GM21515 (cell line): ENCODE measurements at regions not wholly inside any gene's neighbourhood (a gene's known extent, or its start where the extent isn't known, plus 50 kb on each side); places are given as distances from the start of the nearest gene placed in this dataset.

Experiments
- ATAC-seq: cut with Tn5 transposase; IDR thresholded peaks from one replicate; pipeline ENCODE4 v1.9.1; 2021; ENCODE audit not compliant: unreplicated experiment

GRCh38 chr6:167049275-167049674 is 50.1 kb downstream of the CEP43 start:
- no peak for ATAC-seq

GRCh38 chr6:167050903-167051302 is 51.7 kb downstream of the CEP43 start:
- no peak for ATAC-seq

- no peak for ATAC-seq
Measured at GRCh38 chr6:167053895-167054530, 54.8 kb downstream of the CEP43 start.

- ATAC-seq = no peak
Measured at GRCh38 chr6:167054987-167055386, 55.8 kb downstream of the CEP43 start.

- peak; percentile 74 for ATAC-seq
Measured at GRCh38 chr6:167056370-167056769, 57.2 kb downstream of the CEP43 start.

- no peak for ATAC-seq
Measured at GRCh38 chr6:167058261-167058660, 59.1 kb downstream of the CEP43 start.
